ENCODE measurements at regions not wholly inside any gene's neighbourhood (a gene's known extent, or its start where the extent isn't known, plus 50 kb on each side); places are given as distances from the start of the nearest gene placed in this dataset.

- no peaks in the 10 kb centered on the region for H3K27me3 ChIP-seq (ENCODE audit: control insufficient read depth, insufficient read depth, low read length)
- H3K36me3 ChIP-seq (ENCODE audit: control insufficient read depth, insufficient read depth, low read length) = no peaks in the 10 kb centered on the region
- H3K4me1 ChIP-seq (ENCODE audit: control insufficient read depth, insufficient read depth, low read length) = no peaks in the 10 kb centered on the region
- H3K4me3 ChIP-seq (ENCODE audit: low read depth, low read length) = no peak overlapping the region
- no peak overlapping the region for H3K9ac ChIP-seq (ENCODE audit: low read depth, low read length)
- H3K9me3 ChIP-seq (ENCODE audit: control insufficient read depth, insufficient read depth, low read length) = no peaks in the 10 kb centered on the region
These were observed 269.4 kb upstream of the MVB12B start for GRCh38 chr9:126057121-126057825.

GRCh38 chr9:126058011-126058531 lies 268.6 kb upstream of the MVB12B start:
- no peaks in the 10 kb centered on the region for H3K9me3 ChIP-seq (ENCODE audit: control insufficient read depth, insufficient read depth, low read length)
- no peaks in the 10 kb centered on the region for H3K36me3 ChIP-seq (ENCODE audit: control insufficient read depth, insufficient read depth, low read length)
- H3K4me3 ChIP-seq (ENCODE audit: low read depth, low read length) = no peak overlapping the region
- H3K9ac ChIP-seq (ENCODE audit: low read depth, low read length) = no peak overlapping the region
- no peaks in the 10 kb centered on the region for H3K4me1 ChIP-seq (ENCODE audit: control insufficient read depth, insufficient read depth, low read length)
- H3K27me3 ChIP-seq (ENCODE audit: control insufficient read depth, insufficient read depth, low read length) = no peaks in the 10 kb centered on the region

GRCh38 chr9:126058591-126058990 lies 268.0 kb upstream of the MVB12B start:
- no peaks in the 10 kb centered on the region for H3K4me1 ChIP-seq (ENCODE audit: control insufficient read depth, insufficient read depth, low read length)
- H3K27me3 ChIP-seq (ENCODE audit: control insufficient read depth, insufficient read depth, low read length) = no peaks in the 10 kb centered on the region
- H3K36me3 ChIP-seq (ENCODE audit: control insufficient read depth, insufficient read depth, low read length) = no peaks in the 10 kb centered on the region
- no peaks in the 10 kb centered on the region for H3K9me3 ChIP-seq (ENCODE audit: control insufficient read depth, insufficient read depth, low read length)
- H3K9ac ChIP-seq (ENCODE audit: low read depth, low read length) = no peak overlapping the region
- no peak overlapping the region for H3K4me3 ChIP-seq (ENCODE audit: low read depth, low read length)

GRCh38 chr9:126061575-126061974 lies 265.1 kb upstream of the MVB12B start:
- Histone ChIP-seq H3K9ac (ENCODE audit: low read depth, low read length) (no peak overlapping the region), H3K4me3 (ENCODE audit: low read depth, low read length) (no peak overlapping the region), H3K36me3 (ENCODE audit: control insufficient read depth, insufficient read depth, low read length) (no peaks in the 10 kb centered on the region), H3K27me3 (ENCODE audit: control insufficient read depth, insufficient read depth, low read length) (no peaks in the 10 kb centered on the region), H3K9me3 (ENCODE audit: control insufficient read depth, insufficient read depth, low read length) (no peaks in the 10 kb centered on the region), H3K4me1 (ENCODE audit: control insufficient read depth, insufficient read depth, low read length) (no peaks in the 10 kb centered on the region)

GRCh38 chr9:126062158-126062886 lies 264.3 kb upstream of the MVB12B start:
- Histone ChIP-seq H3K9me3 (ENCODE audit: control insufficient read depth, insufficient read depth, low read length) (no peaks in the 10 kb centered on the region), H3K4me3 (ENCODE audit: low read depth, low read length) (no peak overlapping the region), H3K4me1 (ENCODE audit: control insufficient read depth, insufficient read depth, low read length) (no peaks in the 10 kb centered on the region)

GRCh38 chr9:126063326-126063725 lies 263.3 kb upstream of the MVB12B start:
- H3K9me3 ChIP-seq (ENCODE audit: control insufficient read depth, insufficient read depth, low read length) = no peaks in the 10 kb centered on the region
- H3K4me3 ChIP-seq (ENCODE audit: low read depth, low read length) = no peak overlapping the region
- no peaks in the 10 kb centered on the region for H3K36me3 ChIP-seq (ENCODE audit: control insufficient read depth, insufficient read depth, low read length)
- H3K4me1 ChIP-seq (ENCODE audit: control insufficient read depth, insufficient read depth, low read length) = no peaks in the 10 kb centered on the region
- no peaks in the 10 kb centered on the region for H3K27me3 ChIP-seq (ENCODE audit: control insufficient read depth, insufficient read depth, low read length)
- no peak overlapping the region for H3K9ac ChIP-seq (ENCODE audit: low read depth, low read length)

More at GRCh38 chr9:126062158-126062886, 264.3 kb upstream of the MVB12B start:
- Histone ChIP-seq H3K36me3 (ENCODE audit: control insufficient read depth, insufficient read depth, low read length) (no peaks in the 10 kb centered on the region), H3K9ac (ENCODE audit: low read depth, low read length) (no peak overlapping the region), H3K27me3 (ENCODE audit: control insufficient read depth, insufficient read depth, low read length) (no peaks in the 10 kb centered on the region)

GRCh38 chr9:126066131-126066530 lies 260.5 kb upstream of the MVB12B start:
- Histone ChIP-seq H3K4me1 (ENCODE audit: control insufficient read depth, insufficient read depth, low read length) (no peaks in the 10 kb centered on the region), H3K9ac (ENCODE audit: low read depth, low read length) (no peak overlapping the region), H3K9me3 (ENCODE audit: control insufficient read depth, insufficient read depth, low read length) (no peaks in the 10 kb centered on the region), H3K27me3 (ENCODE audit: control insufficient read depth, insufficient read depth, low read length) (no peaks in the 10 kb centered on the region), H3K36me3 (ENCODE audit: control insufficient read depth, insufficient read depth, low read length) (no peaks in the 10 kb centered on the region), H3K4me3 (ENCODE audit: low read depth, low read length) (no peak overlapping the region)

GRCh38 chr9:126067031-126067734 lies 259.4 kb upstream of the MVB12B start:
- no peaks in the 10 kb centered on the region for H3K36me3 ChIP-seq (ENCODE audit: control insufficient read depth, insufficient read depth, low read length)
- no peaks in the 10 kb centered on the region for H3K9me3 ChIP-seq (ENCODE audit: control insufficient read depth, insufficient read depth, low read length)
- no peaks in the 10 kb centered on the region for H3K4me1 ChIP-seq (ENCODE audit: control insufficient read depth, insufficient read depth, low read length)
- no peak overlapping the region for H3K9ac ChIP-seq (ENCODE audit: low read depth, low read length)
- no peak overlapping the region for H3K4me3 ChIP-seq (ENCODE audit: low read depth, low read length)
- H3K27me3 ChIP-seq (ENCODE audit: control insufficient read depth, insufficient read depth, low read length) = no peaks in the 10 kb centered on the region

- Histone ChIP-seq H3K27me3 (ENCODE audit: control insufficient read depth, insufficient read depth, low read length) (no peaks in the 10 kb centered on the region), H3K9me3 (ENCODE audit: control insufficient read depth, insufficient read depth, low read length) (no peaks in the 10 kb centered on the region), H3K9ac (ENCODE audit: low read depth, low read length) (no peak overlapping the region), H3K36me3 (ENCODE audit: control insufficient read depth, insufficient read depth, low read length) (no peaks in the 10 kb centered on the region), H3K4me1 (ENCODE audit: control insufficient read depth, insufficient read depth, low read length) (no peaks in the 10 kb centered on the region), H3K4me3 (ENCODE audit: low read depth, low read length) (no peak overlapping the region)
These were observed 257.9 kb upstream of the MVB12B start for GRCh38 chr9:126068534-126069230.

- Histone ChIP-seq H3K4me1 (ENCODE audit: control insufficient read depth, insufficient read depth, low read length) (no peaks in the 10 kb centered on the region), H3K4me3 (ENCODE audit: low read depth, low read length) (no peak overlapping the region), H3K27me3 (ENCODE audit: control insufficient read depth, insufficient read depth, low read length) (no peaks in the 10 kb centered on the region), H3K36me3 (ENCODE audit: control insufficient read depth, insufficient read depth, low read length) (no peaks in the 10 kb centered on the region), H3K9me3 (ENCODE audit: control insufficient read depth, insufficient read depth, low read length) (no peaks in the 10 kb centered on the region), H3K9ac (ENCODE audit: low read depth, low read length) (no peak overlapping the region)
These were observed 257.2 kb upstream of the MVB12B start for GRCh38 chr9:126069400-126069955.

GRCh38 chr9:126070058-126070655 lies 256.5 kb upstream of the MVB12B start:
- no peaks in the 10 kb centered on the region for H3K27me3 ChIP-seq (ENCODE audit: control insufficient read depth, insufficient read depth, low read length)
- H3K9ac ChIP-seq (ENCODE audit: low read depth, low read length) = no peak overlapping the region
- no peaks in the 10 kb centered on the region for H3K4me1 ChIP-seq (ENCODE audit: control insufficient read depth, insufficient read depth, low read length)
- no peaks in the 10 kb centered on the region for H3K36me3 ChIP-seq (ENCODE audit: control insufficient read depth, insufficient read depth, low read length)
- H3K4me3 ChIP-seq (ENCODE audit: low read depth, low read length) = no peak overlapping the region
- no peaks in the 10 kb centered on the region for H3K9me3 ChIP-seq (ENCODE audit: control insufficient read depth, insufficient read depth, low read length)
